Loucy (cell line): ENCODE measurements at regions not wholly inside any gene's neighbourhood (a gene's known extent, or its start where the extent isn't known, plus 50 kb on each side); places are given as distances from the start of the nearest gene placed in this dataset.
"Not testable (repeated sequence)": the region's sequence is repeated elsewhere in the genome, so short reads cannot be mapped to it uniquely, and the experiment has no call there.

Experiments used
- H2AFZ ChIP-seq: fragments of 200-600 bp; sonication (generic); 2 replicates; pipeline ENCODE4 v1.6.0; 2016; ENCODE audit warnings: antibody characterized with exemption, mild to moderate bottlenecking, low read length, moderate library complexity
- H3F3A ChIP-seq: fragments of 200-600 bp; 2 replicates; pipeline ENCODE4 v1.6.0; 2016; ENCODE audit warnings: antibody characterized with exemption, low read depth, mild to moderate bottlenecking
- H3K27me3 ChIP-seq: fragments of 200-600 bp; sonication (generic); 2 replicates; pipeline ENCODE4 v1.6.1; 2014; ENCODE audit warnings: low read length, mild to moderate bottlenecking; ENCODE audit not compliant: insufficient read depth, poor library complexity, severe bottlenecking
- H3K36me3 ChIP-seq: fragments of 200-600 bp; sonication (generic); 2 replicates; pipeline ENCODE4 v1.6.1; 2016; ENCODE audit warnings: low read length; ENCODE audit not compliant: insufficient read depth
- H3K4me1 ChIP-seq: fragments of 200-600 bp; sonication (generic); 2 replicates; pipeline ENCODE4 v1.5.1; 2014; ENCODE audit warnings: low read length, mild to moderate bottlenecking; ENCODE audit not compliant: insufficient read depth, poor library complexity, severe bottlenecking
- H3K4me2 ChIP-seq: fragments of 200-600 bp; sonication (generic); 2 replicates; pipeline ENCODE4 v1.6.0; 2014; ENCODE audit warnings: antibody characterized with exemption, low read length, low read depth, mild to moderate bottlenecking; ENCODE audit not compliant: poor library complexity, severe bottlenecking
- H3K4me3 ChIP-seq: fragments of 200-600 bp; sonication (generic); 2 replicates; pipeline ENCODE4 v1.5.1; 2014; ENCODE audit warnings: low read length, mild to moderate bottlenecking, mixed read lengths; ENCODE audit not compliant: poor library complexity, severe bottlenecking
- H3K79me2 ChIP-seq: fragments of 200-600 bp; sonication (generic); 2 replicates; pipeline ENCODE4 v1.6.1; 2014; ENCODE audit warnings: low read length; ENCODE audit not compliant: insufficient read depth
- H3K9ac ChIP-seq: fragments of 200-600 bp; sonication (generic); 2 replicates; pipeline ENCODE4 v1.6.0; 2014; ENCODE audit warnings: mild to moderate bottlenecking, low read depth, low read length, moderate library complexity; ENCODE audit not compliant: poor library complexity, severe bottlenecking
- H3K9me2 ChIP-seq: fragments of 200-600 bp; sonication (generic); replicated peaks from 2 replicates; pipeline ENCODE4 v1.6.1; 2016; ENCODE audit warnings: low read depth, low read length, mixed read lengths
- H3K9me3 ChIP-seq: fragments of 200-600 bp; sonication (generic); 2 replicates; pipeline ENCODE4 v1.6.1; 2014; ENCODE audit warnings: mild to moderate bottlenecking, antibody characterized with exemption, low read length, low read depth; ENCODE audit not compliant: insufficient read depth
- H4K20me1 ChIP-seq: fragments of 200-600 bp; sonication (generic); 2 replicates; pipeline ENCODE4 v1.6.0; 2014; ENCODE audit warnings: antibody characterized with exemption, low read length, mild to moderate bottlenecking; ENCODE audit not compliant: insufficient read depth, poor library complexity, severe bottlenecking
- CTCF ChIP-seq: fragments of 200-600 bp; sonication (generic); conservative IDR thresholded peaks from 2 replicates; pipeline ENCODE4 v1.5.1; 2014; ENCODE audit warnings: mild to moderate bottlenecking, antibody characterized with exemption, low read length
- EZH2phosphoT487 ChIP-seq: fragments of 200-600 bp; IDR thresholded peaks from 2 replicates; pipeline ENCODE4 v1.6.1; 2018; ENCODE audit warnings: antibody characterized with exemption, mild to moderate bottlenecking, moderate library complexity, borderline replicate concordance

GRCh38 chr20:53818457-53819177 is 225.0 kb upstream of the ZNF217 start:
- Histone ChIP-seq H3K4me1 (no peaks in the 10 kb centered on the region), H3K36me3 (no peaks in the 10 kb centered on the region)

GRCh38 chr20:53817513-53817912 is 223.9 kb upstream of the ZNF217 start:
- H3K36me3 ChIP-seq, H3F3A ChIP-seq, H3K4me1 ChIP-seq, H3K9me2 ChIP-seq, H3K9ac ChIP-seq, H3K79me2 ChIP-seq, H2AFZ ChIP-seq, H4K20me1 ChIP-seq, H3K9me3 ChIP-seq, H3K27me3 ChIP-seq, H3K4me2 ChIP-seq, H3K4me3 ChIP-seq: not testable (repeated sequence)

More at GRCh38 chr20:53818457-53819177, 225.0 kb upstream of the ZNF217 start:
- no peaks in the 10 kb centered on the region for H3K79me2 ChIP-seq
- no peaks in the 10 kb centered on the region for H3K27me3 ChIP-seq
- no peak overlapping the region for H3K4me2 ChIP-seq
- TF ChIP-seq CTCF (no peak), EZH2phosphoT487 (no peak)
- H2AFZ ChIP-seq, result no peak overlapping the region
- H3K4me3 ChIP-seq, result no peak overlapping the region
- H3K9me3 ChIP-seq, result no peaks in the 10 kb centered on the region
- no peaks in the 10 kb centered on the region for H3K9me2 ChIP-seq
- H3F3A ChIP-seq, result no peaks in the 10 kb centered on the region
- no peak overlapping the region for H3K9ac ChIP-seq
- H4K20me1 ChIP-seq, result no peaks in the 10 kb centered on the region

GRCh38 chr20:53816872-53817398 is 223.3 kb upstream of the ZNF217 start:
- Histone ChIP-seq H3K4me2 (no peak overlapping the region), H3K9me3 (no peaks in the 10 kb centered on the region), H3K79me2 (no peaks in the 10 kb centered on the region), H3K4me3 (no peak overlapping the region), H4K20me1 (no peaks in the 10 kb centered on the region), H2AFZ (no peak overlapping the region), H3F3A (no peaks in the 10 kb centered on the region), H3K36me3 (no peaks in the 10 kb centered on the region), H3K4me1 (no peaks in the 10 kb centered on the region), H3K9ac (no peak overlapping the region), H3K9me2 (no peaks in the 10 kb centered on the region), H3K27me3 (no peaks in the 10 kb centered on the region)
- no peak for TF ChIP-seq CTCF
- TF ChIP-seq EZH2phosphoT487, result no peak

GRCh38 chr20:53815509-53815908 is 221.9 kb upstream of the ZNF217 start:
- H2AFZ ChIP-seq, result no peak overlapping the region
- H4K20me1 ChIP-seq, result no peaks in the 10 kb centered on the region
- no peaks in the 10 kb centered on the region for H3K27me3 ChIP-seq
- H3K9me3 ChIP-seq, result no peaks in the 10 kb centered on the region
- H3K4me1 ChIP-seq, result no peaks in the 10 kb centered on the region
- TF ChIP-seq EZH2phosphoT487 (no peak), CTCF (no peak)
- H3K36me3 ChIP-seq, result no peaks in the 10 kb centered on the region
- H3K79me2 ChIP-seq, result no peaks in the 10 kb centered on the region
- H3K9me2 ChIP-seq, result no peaks in the 10 kb centered on the region
- H3K9ac ChIP-seq, result no peak overlapping the region
- H3K4me3 ChIP-seq, result no peak overlapping the region
- H3K4me2 ChIP-seq, result no peak overlapping the region
- H3F3A ChIP-seq, result no peaks in the 10 kb centered on the region
